H9 (cell line): ENCODE measurements at regions not wholly inside any gene's neighbourhood (a gene's known extent, or its start where the extent isn't known, plus 50 kb on each side); places are given as distances from the start of the nearest gene placed in this dataset.

ENCODE experiments used
- DNase-seq: peaks from one replicate; pipeline ENCODE4 v3.0.0-alpha.2; 2017
- H2AFZ ChIP-seq: one replicate; pipeline ENCODE4 v1.6.1; 2013; ENCODE audit warnings: mild to moderate bottlenecking, low read length, control low read depth, moderate library complexity
- H2AK5ac ChIP-seq: 2 replicates; pipeline ENCODE4 v1.6.1; 2013; ENCODE audit warnings: low read length, control low read depth, mixed read lengths; ENCODE audit not compliant: insufficient read length
- H2BK120ac ChIP-seq: one replicate; pipeline ENCODE4 v1.6.1; 2013; ENCODE audit warnings: low read depth, mild to moderate bottlenecking, low read length, control low read depth, inconsistent platforms; ENCODE audit not compliant: poor library complexity, severe bottlenecking
- H2BK12ac ChIP-seq: 2 replicates; pipeline ENCODE4 v1.6.1; 2013; ENCODE audit warnings: low read length, control low read depth, mixed read lengths, low read depth; ENCODE audit not compliant: insufficient read length
- H2BK15ac ChIP-seq: 2 replicates; pipeline ENCODE4 v1.6.1; 2013; ENCODE audit warnings: low read depth, low read length, control low read depth
- H2BK20ac ChIP-seq: one replicate; pipeline ENCODE4 v1.6.1; 2013; ENCODE audit warnings: low read depth, mild to moderate bottlenecking, low read length, control low read depth, inconsistent platforms; ENCODE audit not compliant: poor library complexity, severe bottlenecking
- H2BK5ac ChIP-seq: 2 replicates; pipeline ENCODE4 v1.6.1; 2013; ENCODE audit warnings: low read length, control low read depth, mixed read lengths; ENCODE audit not compliant: insufficient read length
- H3K14ac ChIP-seq: 2 replicates; pipeline ENCODE4 v1.6.1; 2013; ENCODE audit warnings: low read length, control low read depth; ENCODE audit not compliant: insufficient read depth
- H3K18ac ChIP-seq: 2 replicates; pipeline ENCODE4 v1.6.1; 2013; ENCODE audit warnings: low read depth, mild to moderate bottlenecking, mixed read lengths, low read length, control low read depth; ENCODE audit not compliant: insufficient read length
- H3K23ac ChIP-seq: 2 replicates; pipeline ENCODE4 v1.6.1; 2013; ENCODE audit warnings: low read length, control low read depth, mixed read lengths, low read depth; ENCODE audit not compliant: insufficient read length
- H3K23me2 ChIP-seq: 2 replicates; pipeline ENCODE4 v1.6.1; 2013; ENCODE audit warnings: low read depth, mild to moderate bottlenecking, mixed read lengths, low read length, control low read depth; ENCODE audit not compliant: insufficient read length, poor library complexity, severe bottlenecking
- H3K27ac ChIP-seq: 2 replicates; pipeline ENCODE4 v1.5.1; 2013; ENCODE audit warnings: low read length, control low read depth, mixed read lengths, low read depth; ENCODE audit not compliant: insufficient read length
- H3K27me3 ChIP-seq: 2 replicates; pipeline ENCODE4 v1.6.1; 2013; ENCODE audit warnings: low read length, control low read depth, inconsistent platforms; ENCODE audit not compliant: insufficient read depth
- H3K4ac ChIP-seq: 2 replicates; pipeline ENCODE4 v1.6.1; 2013; ENCODE audit warnings: low read depth, mild to moderate bottlenecking, control low read depth, inconsistent platforms, low read length, moderate library complexity
- H3K4me1 ChIP-seq: 2 replicates; pipeline ENCODE4 v1.6.1; 2013; ENCODE audit warnings: low read length, control low read depth, inconsistent platforms; ENCODE audit not compliant: insufficient read depth
- H3K4me2 ChIP-seq: 2 replicates; pipeline ENCODE4 v1.6.1; 2013; ENCODE audit warnings: low read length, control low read depth, mixed read lengths; ENCODE audit not compliant: insufficient read length, insufficient read depth
- H3K56ac ChIP-seq: 2 replicates; pipeline ENCODE4 v1.6.1; 2013; ENCODE audit warnings: low read depth, mild to moderate bottlenecking, mixed read lengths, low read length, control low read depth; ENCODE audit not compliant: insufficient read length
- H3K79me1 ChIP-seq: 2 replicates; pipeline ENCODE4 v1.6.1; 2013; ENCODE audit warnings: low read depth, mild to moderate bottlenecking, moderate library complexity, low read length, control low read depth, inconsistent platforms; ENCODE audit not compliant: insufficient read depth, poor library complexity, severe bottlenecking
- H3K79me2 ChIP-seq: 2 replicates; pipeline ENCODE4 v1.6.1; 2013; ENCODE audit warnings: low read length, control low read depth, inconsistent platforms; ENCODE audit not compliant: insufficient read depth
- H3K9ac ChIP-seq: 2 replicates; pipeline ENCODE4 v1.6.1; 2013; ENCODE audit warnings: low read length, control low read depth, mixed read lengths; ENCODE audit not compliant: insufficient read length; ENCODE audit errors: extremely low read depth
- H3K9me3 ChIP-seq: one replicate; pipeline ENCODE4 v1.6.1; 2013; ENCODE audit warnings: low read depth, low read length, inconsistent platforms; ENCODE audit not compliant: control insufficient read depth
- H3T11ph ChIP-seq: one replicate; pipeline ENCODE4 v1.6.1; 2013; ENCODE audit warnings: mild to moderate bottlenecking, low read length, control low read depth, inconsistent platforms
- H4K20me1 ChIP-seq: one replicate; pipeline ENCODE4 v1.6.1; 2013; ENCODE audit not compliant: control insufficient read depth, insufficient read length, insufficient read depth
- H4K5ac ChIP-seq: 2 replicates; pipeline ENCODE4 v1.6.1; 2013; ENCODE audit warnings: low read depth, mild to moderate bottlenecking, mixed read lengths, low read length, control low read depth; ENCODE audit not compliant: insufficient read length
- H4K8ac ChIP-seq: replicated peaks from 2 replicates; pipeline ENCODE4 v1.6.1; 2013; ENCODE audit warnings: low read length, control low read depth, mixed read lengths, low read depth; ENCODE audit not compliant: insufficient read length
- H4K91ac ChIP-seq: 2 replicates; pipeline ENCODE4 v1.6.1; 2013; ENCODE audit warnings: low read depth, mild to moderate bottlenecking, moderate library complexity, mixed read lengths, low read length, control low read depth; ENCODE audit not compliant: insufficient read length
- H3K27ac Mint-ChIP-seq, 3 experiments: 2 replicates in 2 of 3; 3 replicates in 1 of 3; pipeline ENCODE4 v1.8.0; 2020 to 2021; ENCODE audit warnings: mixed read lengths in 3 of 3, mild to moderate bottlenecking in 1 of 3, moderate library complexity in 1 of 3
- H3K27me3 Mint-ChIP-seq: 2 replicates; pipeline ENCODE4 v1.8.0; 2021; ENCODE audit warnings: low read depth, mild to moderate bottlenecking, moderate library complexity, mixed read lengths
- H3K36me3 Mint-ChIP-seq, 3 experiments: 2 replicates in 2 of 3; 3 replicates in 1 of 3; pipeline ENCODE4 v1.8.0; 2020 to 2021; ENCODE audit warnings: low read depth in 3 of 3, mixed read lengths in 3 of 3; ENCODE audit not compliant: insufficient read depth in 1 of 3
- H3K4me1 Mint-ChIP-seq, 2 experiments: 2 replicates each; pipeline ENCODE4 v1.8.0; 2020; ENCODE audit warnings: mixed read lengths in 2 of 2
- H3K4me3 Mint-ChIP-seq, 2 experiments: 2 replicates in 1 of 2; 3 replicates in 1 of 2; pipeline ENCODE4 v1.8.0; 2020 to 2021; ENCODE audit warnings: mild to moderate bottlenecking in 2 of 2, mixed read lengths in 2 of 2, moderate library complexity in 1 of 2
- H3K9me3 Mint-ChIP-seq, 2 experiments: 2 replicates in 1 of 2; 3 replicates in 1 of 2; pipeline ENCODE4 v1.8.0; 2020; ENCODE audit warnings: mild to moderate bottlenecking in 2 of 2, mixed read lengths in 2 of 2, moderate library complexity in 1 of 2
- CTCF ChIP-seq: fragments of 200-600 bp; sonication (generic); conservative IDR thresholded peaks from 3 replicates; pipeline ENCODE4 v1.8.0; 2021; ENCODE audit warnings: antibody characterized with exemption, mild to moderate bottlenecking
- WGBS: extraction: QIAGEN DNeasy Blood & Tissue Kit; methylation state at CpG from one replicate; pipeline ENCODE4 v1.1.7; 2013; ENCODE audit warnings: missing lambda C conversion rate, low lambda C conversion rate, mixed read lengths; ENCODE audit not compliant: insufficient read length; ENCODE audit errors: extremely low coverage; 5-methylcytosine and 5-hydroxymethylcytosine counted together

DNA sequence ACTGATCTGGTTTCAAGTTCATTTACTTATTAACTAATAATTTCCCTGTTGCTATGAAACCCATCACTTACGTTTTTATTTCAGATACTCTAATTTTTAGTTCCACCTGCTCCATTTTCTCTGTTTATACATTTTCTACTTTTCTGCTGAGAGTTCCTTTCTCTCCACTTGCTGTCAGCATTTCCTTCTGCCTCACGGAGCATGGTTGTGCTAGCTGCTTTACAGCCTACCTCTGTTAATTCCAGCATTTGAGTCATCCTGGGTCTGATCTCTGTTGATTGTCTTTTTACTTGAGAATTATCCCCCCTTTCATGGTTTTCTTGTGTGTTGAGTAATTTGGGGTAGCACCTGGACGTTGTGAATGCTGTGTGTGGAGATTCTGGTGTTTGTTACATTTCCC, 373.2 kb upstream of the C1orf174 start:
- no peak overlapping the region for H4K91ac ChIP-seq
- H2AFZ ChIP-seq = no peak overlapping the region
- no peak for DNase-seq
- no peak for TF ChIP-seq CTCF
- no peak overlapping the region for H4K8ac ChIP-seq
- Mint-ChIP-seq H3K4me3 (no peak overlapping the region), H3K9me3 (peaks cover 15 to 22% of the 10 kb centered on the region in 2 experiments), H3K4me1 (peaks cover 31 to 51% of the 10 kb centered on the region in 2 experiments), H3K27ac (no peak overlapping the region), H3K36me3 (peaks cover 10 to 15% (median 11%) of the 10 kb centered on the region in 3 experiments; a peak in 6 of 7 replicates), H3K27me3 (peaks cover 41% of the 10 kb centered on the region)
- H2BK12ac ChIP-seq = no peak overlapping the region
- H2BK5ac ChIP-seq = no peak overlapping the region
- no peak overlapping the region for H2BK120ac ChIP-seq
- no peak overlapping the region for H3K4ac ChIP-seq
- H3K9me3 ChIP-seq = no peaks in the 10 kb centered on the region
- no peak overlapping the region for H2BK20ac ChIP-seq
- H3K23ac ChIP-seq = no peak overlapping the region
- no peak overlapping the region for H3K18ac ChIP-seq
- no peak overlapping the region for H3K9ac ChIP-seq
- no peak overlapping the region for H2BK15ac ChIP-seq
- H3K4me1 ChIP-seq = no peaks in the 10 kb centered on the region
- H3K79me1 ChIP-seq = no peaks in the 10 kb centered on the region
- H3K4me2 ChIP-seq = no peak overlapping the region
- H2AK5ac ChIP-seq = no peak overlapping the region
- H3K23me2 ChIP-seq = no peaks in the 10 kb centered on the region
- no peak overlapping the region for H4K5ac ChIP-seq
- no peaks in the 10 kb centered on the region for H3K27me3 ChIP-seq
- no peak overlapping the region for H3K27ac ChIP-seq
- no peaks in the 10 kb centered on the region for H4K20me1 ChIP-seq
- no peak overlapping the region for H3T11ph ChIP-seq
- no CpG with 5 or more reads among the region's 3 CpGs for WGBS
- H3K56ac ChIP-seq = no peak overlapping the region
- H3K14ac ChIP-seq = no peak overlapping the region
- H3K79me2 ChIP-seq = no peaks in the 10 kb centered on the region
